Right atrium auricular region (tissue), 2 donors: ENCODE measurements at regions not wholly inside any gene's neighbourhood (a gene's known extent, or its start where the extent isn't known, plus 50 kb on each side); places are given as distances from the start of the nearest gene placed in this dataset.
A peak's percentile ranks its signal among the peaks of the same experiment; 100 is the strongest.

Source experiments
- DNase-seq: peaks from one replicate; pipeline ENCODE4 v3.0.0-alpha.2; 2019; ENCODE audit warnings: low spot score
- H3K27ac ChIP-seq, 2 donors: fragments of 200-600 bp; sonication (generic); 1 replicate in 1 of 2; 2 replicates in 1 of 2; pipeline ENCODE4 v1.5.1; 2016 to 2019
- H3K27me3 ChIP-seq, 2 donors: fragments of 200-600 bp; sonication (generic); one replicate each; pipeline versions ENCODE4 v1.5.1 to v1.6.0; 2017 to 2019
- H3K36me3 ChIP-seq: fragments of 200-600 bp; sonication (generic); one replicate; pipeline ENCODE4 v1.5.1; 2016
- H3K4me1 ChIP-seq, 2 donors: fragments of 200-600 bp; sonication (generic); one replicate each; pipeline versions ENCODE4 v1.5.1 to v1.6.0; 2017 to 2019
- H3K4me3 ChIP-seq, 2 donors: fragments of 200-600 bp; sonication (generic); 1 replicate in 1 of 2; 2 replicates in 1 of 2; pipeline ENCODE4 v1.5.1; 2017 to 2019; ENCODE audit warnings: mild to moderate bottlenecking in 1 of 2, moderate library complexity in 1 of 2
- H3K9me3 ChIP-seq, 2 donors: fragments of 200-600 bp; sonication (generic); one replicate each; pipeline ENCODE4 v1.5.1; 2019
- CTCF ChIP-seq, 2 donors: fragments of 200-600 bp; sonication (generic); IDR thresholded peaks; one replicate each; pipeline ENCODE4 v1.5.1; 2019; ENCODE audit warnings: antibody characterized with exemption in 2 of 2

DNA sequence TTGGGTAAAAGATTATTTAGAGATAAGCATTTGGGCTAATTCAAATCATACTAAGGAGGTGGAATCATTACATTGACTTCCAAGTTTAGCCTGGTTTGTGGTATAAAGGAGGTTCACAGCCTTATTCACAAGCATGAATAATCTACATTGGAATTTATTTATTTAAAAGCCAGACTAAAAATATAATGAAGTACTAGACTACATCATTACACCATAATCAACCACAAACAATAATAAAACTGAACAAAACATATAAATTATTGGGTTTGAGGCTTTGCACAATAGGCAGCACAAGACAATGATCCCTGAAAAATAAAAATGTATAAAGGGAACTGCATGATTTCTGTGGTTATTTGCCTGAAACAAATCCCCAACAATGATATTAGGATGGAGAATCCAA is 314.0 kb downstream of the GBA3 start:
- no peak for DNase-seq
- Histone ChIP-seq H3K27me3 (no peaks in the 10 kb centered on the region), H3K27ac (no peak overlapping the region), H3K9me3 (peaks cover 0 to 5% of the 10 kb centered on the region in 2 donors), H3K4me3 (no peak overlapping the region), H3K4me1 (no peaks in the 10 kb centered on the region), H3K36me3 (no peaks in the 10 kb centered on the region)
- no peak for TF ChIP-seq CTCF (IDR thresholded peaks at IDR 0.05)

DNA sequence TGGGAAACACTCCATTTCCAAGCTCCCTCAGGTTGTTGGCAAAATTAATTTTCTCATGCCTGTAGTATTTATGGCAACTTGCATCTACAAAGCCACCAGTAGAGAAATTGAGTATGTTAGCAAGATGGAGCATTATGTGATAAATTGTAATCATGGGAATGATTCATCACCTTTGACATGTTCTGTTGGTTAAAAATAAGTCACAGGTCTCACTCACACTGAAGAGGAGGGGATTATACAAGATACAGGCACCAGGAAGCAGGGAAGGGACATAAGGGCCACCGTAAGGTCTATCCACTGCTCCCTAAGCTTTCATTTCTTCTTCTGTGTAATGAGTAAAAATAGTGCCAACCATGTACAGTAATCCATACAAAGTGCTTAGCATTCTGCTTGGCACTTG is 313.0 kb downstream of the GBA3 start:
- H3K9me3 ChIP-seq, result peaks cover 0 to 5% of the 10 kb centered on the region in 2 donors
- no peak for TF ChIP-seq CTCF (IDR thresholded peaks at IDR 0.05)
- H3K27ac ChIP-seq, result no peak overlapping the region
- no peak for DNase-seq
- H3K4me1 ChIP-seq, result no peaks in the 10 kb centered on the region
- no peaks in the 10 kb centered on the region for H3K27me3 ChIP-seq
- no peak overlapping the region for H3K4me3 ChIP-seq
- H3K36me3 ChIP-seq, result no peaks in the 10 kb centered on the region

DNA sequence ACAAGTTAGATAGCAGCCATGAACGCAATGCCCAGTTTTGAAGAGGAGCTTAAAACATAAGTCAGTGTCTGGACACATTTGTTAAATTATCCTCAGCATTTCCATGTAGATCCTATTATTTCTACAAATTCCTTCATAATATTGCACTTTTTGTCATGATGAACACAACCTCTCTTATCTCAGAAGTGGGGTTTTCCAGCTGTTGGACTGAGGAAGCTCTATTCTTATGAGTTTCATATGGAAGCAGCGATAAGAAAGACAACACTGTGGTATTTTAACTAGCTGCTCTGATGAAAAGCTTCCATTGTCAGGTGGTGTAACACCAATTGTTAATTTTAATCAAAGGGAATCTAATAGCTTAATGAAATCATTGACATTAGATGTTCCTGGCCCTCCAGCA is 308.7 kb downstream of the GBA3 start:
- Histone ChIP-seq H3K27me3 (no peaks in the 10 kb centered on the region), H3K4me1 (no peaks in the 10 kb centered on the region), H3K36me3 (no peaks in the 10 kb centered on the region), H3K4me3 (no peak overlapping the region), H3K27ac (no peak overlapping the region), H3K9me3 (no peaks in the 10 kb centered on the region)
- TF ChIP-seq CTCF (IDR thresholded peaks at IDR 0.05), result no peak
- DNase-seq, result no peak

DNA sequence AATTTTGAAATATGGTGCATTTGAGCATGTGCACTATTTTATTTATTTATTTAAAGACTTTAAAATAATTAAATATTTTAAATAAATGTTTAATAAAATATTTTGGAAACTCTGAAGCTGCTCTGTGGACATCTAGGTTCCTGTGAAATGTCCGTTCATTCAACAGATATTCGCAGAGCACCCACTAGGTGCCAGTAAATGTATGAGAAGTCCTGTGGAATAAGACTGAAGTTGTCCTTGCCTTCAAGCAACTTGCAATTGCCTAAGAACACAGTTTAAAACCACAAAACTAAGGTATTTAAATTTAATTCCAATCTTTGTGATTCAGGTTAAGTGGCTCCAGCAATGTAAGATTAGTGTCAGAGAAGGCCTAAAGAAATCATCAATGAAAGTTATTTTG is 306.7 kb downstream of the GBA3 start:
- Histone ChIP-seq H3K36me3 (no peaks in the 10 kb centered on the region), H3K4me3 (no peak overlapping the region), H3K27me3 (no peaks in the 10 kb centered on the region), H3K4me1 (no peaks in the 10 kb centered on the region), H3K9me3 (no peaks in the 10 kb centered on the region), H3K27ac (no peak overlapping the region)
- peak in 1 of 2 donors; percentile 50 for TF ChIP-seq CTCF (IDR thresholded peaks at IDR 0.05)
- DNase-seq, result no peak

GRCh38 chr4:22997358-22998224 is 304.9 kb downstream of the GBA3 start:
- TF ChIP-seq CTCF (IDR thresholded peaks at IDR 0.05), result no peak
- no peak overlapping the region for H3K4me3 ChIP-seq

GRCh38 chr4:22991576-22991975 is 298.8 kb downstream of the GBA3 start:
- no peaks in the 10 kb centered on the region for H3K36me3 ChIP-seq
- no peak for DNase-seq
- no peak for TF ChIP-seq CTCF (IDR thresholded peaks at IDR 0.05)
- H3K4me1 ChIP-seq, result no peaks in the 10 kb centered on the region
- H3K27me3 ChIP-seq, result no peaks in the 10 kb centered on the region
- H3K4me3 ChIP-seq, result no peak overlapping the region
- H3K27ac ChIP-seq, result no peak overlapping the region
- no peaks in the 10 kb centered on the region for H3K9me3 ChIP-seq

More at GRCh38 chr4:22997358-22998224, 304.9 kb downstream of the GBA3 start:
- H3K36me3 ChIP-seq, result no peaks in the 10 kb centered on the region
- DNase-seq, result no peak
- no peak overlapping the region for H3K27ac ChIP-seq
- no peaks in the 10 kb centered on the region for H3K4me1 ChIP-seq
- no peaks in the 10 kb centered on the region for H3K27me3 ChIP-seq
- H3K9me3 ChIP-seq, result no peaks in the 10 kb centered on the region
